ENCODE measurements at regions not wholly inside any gene's neighbourhood (a gene's known extent, or its start where the extent isn't known, plus 50 kb on each side); places are given as distances from the start of the nearest gene placed in this dataset.
"Not testable (repeated sequence)": the region's sequence is repeated elsewhere in the genome, so short reads cannot be mapped to it uniquely, and the experiment has no call there.

DNA sequence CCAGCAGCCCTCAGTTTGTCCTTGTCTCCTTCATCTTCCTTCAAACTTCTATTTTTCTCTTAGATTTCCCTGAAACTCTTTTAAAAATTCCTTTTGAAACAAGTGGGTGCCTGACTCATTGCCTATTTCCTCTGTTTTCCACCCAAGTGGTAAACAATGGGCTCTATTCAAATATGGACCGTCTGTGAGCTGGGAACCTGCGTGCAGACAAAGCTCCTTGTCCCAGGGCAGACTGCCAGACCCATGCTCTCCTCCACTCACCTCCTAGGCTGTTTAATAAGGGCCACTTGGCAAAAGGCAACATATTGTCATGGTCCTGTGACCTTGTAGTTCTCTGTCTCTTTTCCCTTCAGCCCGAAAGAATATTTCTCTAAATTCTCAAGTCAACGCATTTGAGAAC lies 332.7 kb upstream of the THBS1 start:
- DNase-seq (ENCODE audit: low read depth), result peak; percentile 84

DNA sequence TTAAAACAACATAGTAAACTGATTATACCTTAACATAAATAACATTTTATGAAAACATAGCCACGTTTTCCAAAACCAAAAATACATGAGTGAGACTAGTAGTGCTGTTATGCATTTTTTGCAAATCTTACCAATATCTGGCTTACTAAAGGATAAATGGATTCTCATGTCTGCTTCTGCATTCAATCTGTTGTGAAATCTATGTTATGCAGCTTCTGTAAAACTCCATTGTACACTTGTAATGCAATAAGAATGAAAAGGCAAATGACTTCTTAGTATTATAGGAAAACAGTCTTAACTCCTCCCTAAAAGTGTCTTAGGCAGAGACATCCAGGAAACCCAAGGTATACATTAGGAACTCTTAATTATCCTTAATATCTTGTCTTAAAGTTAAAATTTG lies 330.9 kb upstream of the THBS1 start:
- no peak for DNase-seq (ENCODE audit: low read depth)

DNA sequence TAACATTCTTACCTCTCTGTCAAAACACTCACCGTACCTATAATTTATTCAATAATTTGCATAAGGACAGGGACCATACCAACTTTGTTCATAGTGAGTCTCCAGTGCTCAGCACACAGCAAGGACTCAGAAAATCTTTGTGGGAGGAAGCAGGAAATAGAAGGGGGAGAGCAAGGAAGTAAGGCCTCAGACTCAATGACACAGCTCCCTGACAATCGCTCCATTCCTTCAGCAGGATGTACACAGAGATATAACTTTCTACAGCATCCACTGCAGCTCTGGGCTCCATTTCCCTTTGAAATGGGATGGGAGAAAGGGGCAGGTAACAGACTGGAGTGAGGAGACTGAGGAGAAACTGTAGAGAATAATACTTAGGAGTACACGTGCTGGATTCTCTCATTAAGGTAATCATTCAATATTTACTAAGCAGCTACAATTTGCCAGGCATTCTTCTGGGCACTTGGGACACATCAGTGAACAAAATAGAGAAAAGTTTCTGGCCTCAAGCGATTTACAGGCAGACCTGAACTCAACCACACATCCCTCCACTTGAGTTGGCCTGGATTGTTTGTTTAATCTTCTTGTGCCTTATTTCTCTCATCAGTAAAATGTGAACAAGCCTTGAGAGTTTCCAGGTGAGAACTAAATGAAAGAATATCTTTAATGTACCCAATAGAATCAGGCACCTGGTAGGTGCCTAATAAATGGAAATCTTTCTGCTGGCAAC lies 330.3 kb upstream of the THBS1 start:
- no peak for DNase-seq (ENCODE audit: low read depth)

DNA sequence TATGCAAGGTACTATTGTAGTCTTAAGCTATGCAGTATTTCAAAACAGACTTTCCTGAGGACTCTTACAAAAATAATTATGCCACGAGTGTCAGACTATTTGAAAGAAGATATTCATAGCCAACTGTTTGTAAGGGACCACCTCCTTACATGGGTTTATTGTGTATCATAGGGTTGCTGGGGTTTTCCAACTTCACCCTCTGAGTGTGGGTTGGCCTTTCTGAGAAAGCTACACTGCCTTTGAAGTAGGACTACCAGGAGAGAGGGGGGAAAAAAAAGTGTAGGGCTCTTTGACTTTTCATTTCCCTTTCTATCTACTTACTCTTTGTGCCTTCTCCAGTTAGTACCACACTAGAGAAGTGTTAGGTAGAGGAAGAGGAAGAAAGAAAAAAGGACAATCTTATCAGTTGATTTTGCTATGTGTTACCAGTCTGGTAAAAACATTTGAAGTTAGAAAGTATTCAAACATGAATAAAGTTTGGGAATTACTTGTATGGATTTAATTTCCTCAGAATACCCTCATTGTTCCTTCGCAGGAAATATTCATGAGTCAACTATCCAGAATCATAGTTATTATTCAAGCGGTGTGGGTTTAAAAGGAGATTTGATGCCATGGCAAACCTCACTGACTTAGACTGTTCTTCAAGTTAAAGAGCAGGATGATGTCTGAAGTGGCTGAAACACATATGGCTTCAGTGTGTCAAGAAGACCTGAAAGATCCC lies 329.3 kb upstream of the THBS1 start:
- DNase-seq (ENCODE audit: low read depth), result no peak

DNA sequence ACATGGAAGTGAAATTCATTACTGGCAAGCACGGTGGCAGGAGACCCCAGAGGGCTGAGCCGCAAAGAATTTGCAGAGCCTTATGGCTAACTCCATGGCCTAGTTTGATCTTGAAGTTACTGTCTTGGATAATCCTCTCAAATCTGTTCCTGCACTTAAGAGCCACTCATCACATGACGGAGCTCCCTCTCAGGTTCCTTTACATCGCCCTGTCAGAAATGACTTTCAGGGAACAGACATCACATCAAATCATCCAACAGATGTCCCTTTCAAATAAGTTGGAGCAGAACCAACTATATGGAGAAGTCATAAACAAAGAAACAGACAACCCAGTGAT lies 328.8 kb upstream of the THBS1 start:
- no peak for DNase-seq (ENCODE audit: low read depth)

DNA sequence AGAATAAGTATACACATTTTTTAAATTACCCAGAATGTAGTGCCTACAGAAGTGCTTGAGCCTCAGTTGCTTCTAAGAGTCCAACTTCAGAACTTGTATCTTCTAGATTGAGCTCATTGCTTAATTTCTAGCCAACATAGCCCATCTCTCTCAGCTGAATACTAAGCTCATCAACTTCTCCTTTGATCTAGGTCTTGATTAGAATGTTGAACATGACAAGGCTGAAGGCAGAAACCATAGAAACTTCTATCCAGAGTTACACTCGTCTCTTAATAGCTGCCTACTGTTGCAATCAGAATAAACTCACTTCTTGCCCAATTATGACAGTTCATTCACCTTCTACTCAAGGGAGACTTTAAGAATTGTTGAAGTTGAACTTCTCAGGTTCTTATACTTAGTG lies 327.3 kb upstream of the THBS1 start:
- DNase-seq (ENCODE audit: low read depth), result no peak

DNA sequence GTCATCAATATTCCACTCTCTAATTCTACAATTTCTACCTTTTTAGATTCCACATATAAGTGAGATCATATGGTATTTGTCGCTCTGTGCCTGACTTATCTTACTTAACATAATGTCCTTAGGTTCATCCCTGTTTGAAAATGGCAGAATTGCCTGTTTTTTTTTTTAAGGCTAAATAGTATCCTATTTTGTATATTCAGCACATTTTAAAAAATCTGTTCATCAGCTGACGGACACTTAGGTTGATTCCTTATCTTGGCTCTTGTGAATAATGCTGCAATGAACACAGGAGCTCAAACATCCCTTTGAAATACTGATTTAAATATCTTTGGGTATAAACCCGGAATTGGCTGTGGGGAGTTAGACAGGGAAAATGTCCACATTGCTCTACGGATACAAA lies 326.7 kb upstream of the THBS1 start:
- DNase-seq (ENCODE audit: low read depth), result no peak

DNA sequence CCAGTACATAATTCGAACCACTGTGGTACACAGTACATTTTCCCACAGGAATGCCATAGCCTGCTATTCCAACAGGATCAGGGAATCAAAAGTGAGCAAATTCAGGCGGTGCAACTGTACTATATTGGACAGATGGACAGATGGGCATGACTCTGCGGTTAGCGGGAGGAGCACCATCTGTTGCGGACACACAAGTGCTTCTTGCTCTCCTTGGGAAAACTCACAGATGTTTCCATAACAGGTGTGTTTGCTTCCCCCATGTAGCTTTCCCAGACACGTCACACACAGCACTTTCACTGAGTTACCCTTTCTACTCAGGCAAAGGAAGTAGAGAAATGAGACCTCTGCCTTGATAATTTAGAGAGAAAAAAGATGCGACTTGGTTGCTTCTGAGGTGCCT lies 325.1 kb upstream of the THBS1 start:
- no peak for DNase-seq (ENCODE audit: low read depth)

DNA sequence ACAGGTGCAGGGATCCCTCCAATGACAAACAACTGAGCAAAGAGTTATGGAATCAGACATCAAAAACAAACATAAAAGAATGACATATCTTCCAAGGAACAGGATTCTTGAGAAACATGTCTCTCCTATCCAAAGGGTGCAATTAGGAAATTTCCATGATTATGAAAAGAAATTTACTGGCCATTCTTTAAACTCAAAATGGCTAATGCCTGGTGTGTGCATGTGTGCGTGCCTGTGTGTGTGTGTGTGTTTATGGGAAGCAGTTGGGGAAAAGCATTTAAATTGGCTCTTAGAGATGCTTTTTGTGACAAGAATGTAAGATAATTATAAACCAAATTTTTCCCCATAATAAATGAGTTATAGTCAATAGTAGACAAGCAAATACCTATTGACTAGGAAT lies 320.5 kb upstream of the THBS1 start:
- DNase-seq (ENCODE audit: low read depth), result no peak

DNA sequence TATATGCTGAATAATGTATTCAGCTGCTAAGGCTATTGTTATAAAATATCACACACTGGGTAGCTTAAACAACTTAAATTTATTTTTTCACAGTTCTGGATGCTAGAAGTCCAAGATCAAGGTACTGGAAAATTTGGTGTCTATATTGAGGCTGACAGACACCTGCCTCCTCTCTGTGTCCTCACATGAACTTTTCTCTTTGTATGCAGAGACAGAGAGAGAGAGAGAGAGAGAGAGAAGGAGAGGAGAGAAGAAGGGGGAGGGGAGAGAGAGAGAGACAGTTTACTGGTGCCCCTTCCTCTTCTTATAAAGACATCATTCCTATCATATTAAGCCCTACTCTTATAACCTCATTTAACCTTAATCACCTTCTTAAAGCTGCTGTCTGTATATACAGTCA lies 320.1 kb upstream of the THBS1 start:
- DNase-seq (ENCODE audit: low read depth), result no peak

DNA sequence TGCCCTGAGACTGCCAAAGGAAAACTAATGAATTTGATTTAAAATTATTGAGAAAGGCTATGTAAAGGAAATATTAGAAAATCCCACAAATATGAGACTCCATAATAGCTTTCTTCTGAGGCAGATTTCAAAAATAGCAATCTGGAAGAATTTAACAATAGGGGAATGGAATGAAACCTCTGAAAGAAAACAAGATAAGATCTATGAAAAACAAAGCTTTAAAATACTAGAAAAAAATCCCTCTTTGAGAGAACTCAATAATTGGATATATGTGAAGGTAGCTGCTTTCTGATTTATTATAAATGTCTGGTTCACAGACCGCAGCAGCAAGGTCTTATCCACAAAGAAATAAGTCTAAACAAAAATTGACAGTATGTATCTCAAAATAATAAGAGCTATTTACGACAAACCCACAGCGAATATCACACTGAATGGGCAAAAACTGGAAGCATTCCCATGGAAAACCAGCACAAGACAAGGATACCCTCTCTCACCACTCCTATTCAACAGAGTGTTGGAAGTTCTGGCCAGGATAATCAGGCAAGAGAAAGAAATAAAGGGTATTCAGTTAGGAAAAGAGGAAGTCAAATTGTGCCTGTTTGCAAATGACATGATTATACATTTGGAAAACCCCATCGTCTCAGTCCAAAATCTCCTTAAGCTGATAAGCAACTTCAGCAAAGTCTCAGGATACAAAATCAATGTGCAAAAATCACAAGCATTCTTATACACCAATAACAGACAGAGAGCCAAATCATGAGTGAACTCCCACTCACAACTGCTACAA lies 319.3 kb upstream of the THBS1 start:
- not testable (repeated sequence) for DNase-seq (ENCODE audit: low read depth)

DNA sequence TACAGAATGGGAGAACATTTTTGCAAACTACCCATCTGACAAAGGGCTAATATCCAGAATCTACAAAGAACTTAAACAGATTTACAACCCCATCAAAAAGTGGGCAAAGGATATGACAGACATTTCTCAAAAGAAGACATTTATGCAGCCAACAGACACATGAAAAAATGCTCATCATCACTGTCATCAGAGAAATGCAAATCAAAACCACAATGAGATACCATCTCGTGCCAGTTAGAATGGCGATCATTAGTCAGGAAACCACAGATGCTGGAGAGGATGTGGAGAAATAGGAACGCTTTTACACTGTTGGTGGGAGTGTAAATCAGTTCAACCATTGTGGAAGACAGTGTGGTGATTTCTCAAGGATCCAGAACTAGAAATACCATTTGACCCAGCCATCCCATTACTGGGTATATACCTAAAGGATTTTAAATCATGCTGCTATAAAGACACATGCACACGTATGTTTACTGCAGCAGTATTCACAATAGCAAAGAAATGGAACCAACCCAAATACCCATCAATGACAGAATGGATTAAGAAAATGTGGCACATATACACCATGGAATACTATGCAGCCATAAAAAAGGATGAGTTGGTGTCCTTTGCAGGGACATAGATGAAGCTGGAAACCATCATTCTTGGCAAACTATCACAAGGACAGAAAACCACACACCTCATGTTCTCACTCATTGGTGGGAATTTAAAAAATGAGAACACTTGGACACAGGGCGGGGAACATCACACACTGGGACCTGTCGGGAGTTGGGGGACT lies 317.7 kb upstream of the THBS1 start:
- peak; percentile 87 for DNase-seq (ENCODE audit: low read depth)

DNA sequence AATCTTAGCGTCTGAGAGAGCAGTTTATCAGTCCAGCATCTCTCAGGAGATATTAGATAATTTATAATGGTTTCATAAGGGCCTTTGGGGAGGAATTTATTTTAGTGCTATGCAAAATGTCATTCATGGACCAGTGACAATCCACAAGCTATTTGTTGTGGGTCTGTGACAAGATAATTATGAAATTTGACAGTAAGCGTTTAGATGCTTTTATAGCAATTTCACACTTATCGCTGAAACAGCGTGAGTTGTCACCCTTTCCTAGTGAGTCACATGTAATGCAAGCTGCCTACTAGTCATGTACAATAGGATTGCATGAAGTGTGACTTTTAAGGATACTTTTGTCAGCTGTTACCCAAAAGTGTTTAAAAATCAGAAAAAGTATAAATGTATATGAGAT lies 315.6 kb upstream of the THBS1 start:
- no peak for DNase-seq (ENCODE audit: low read depth)

DNA sequence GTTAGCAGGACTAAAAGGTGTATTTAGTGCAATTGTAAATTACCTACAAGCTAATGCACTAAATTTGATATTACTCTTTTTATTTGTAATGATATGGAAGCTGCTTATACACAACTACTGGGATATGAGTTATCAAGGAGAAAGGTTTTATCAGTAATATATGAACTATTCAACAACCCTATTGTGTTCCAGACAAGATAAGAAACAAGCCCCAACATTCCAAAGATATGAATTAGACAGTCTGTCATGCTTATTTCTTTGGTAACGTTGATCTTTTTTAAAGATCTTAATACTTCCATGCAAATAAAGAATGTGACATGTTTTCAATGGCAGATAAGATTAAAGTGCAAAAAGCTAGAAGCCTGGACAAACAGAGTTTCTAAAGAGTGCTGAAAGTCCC lies 314.0 kb upstream of the THBS1 start:
- no peak for DNase-seq (ENCODE audit: low read depth)

DNA sequence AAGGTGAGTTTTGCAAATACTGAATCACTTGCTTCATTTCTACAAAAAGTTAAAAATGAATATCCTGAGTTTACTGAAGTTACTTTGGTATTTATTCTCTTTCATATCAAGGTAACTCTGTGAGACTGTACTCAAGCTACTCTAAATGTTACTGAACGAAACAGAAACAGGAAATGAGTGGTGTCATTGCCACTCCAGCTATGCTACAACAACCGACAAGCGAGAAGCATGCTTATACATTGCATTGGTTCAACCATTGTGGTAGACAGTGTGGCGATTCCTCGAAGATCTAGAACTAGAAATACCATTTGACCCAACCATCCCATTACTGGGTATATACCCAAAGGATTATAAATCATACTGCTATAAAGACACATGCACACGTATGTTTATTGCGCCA lies 313.2 kb upstream of the THBS1 start:
- DNase-seq (ENCODE audit: low read depth), result no peak

DNA sequence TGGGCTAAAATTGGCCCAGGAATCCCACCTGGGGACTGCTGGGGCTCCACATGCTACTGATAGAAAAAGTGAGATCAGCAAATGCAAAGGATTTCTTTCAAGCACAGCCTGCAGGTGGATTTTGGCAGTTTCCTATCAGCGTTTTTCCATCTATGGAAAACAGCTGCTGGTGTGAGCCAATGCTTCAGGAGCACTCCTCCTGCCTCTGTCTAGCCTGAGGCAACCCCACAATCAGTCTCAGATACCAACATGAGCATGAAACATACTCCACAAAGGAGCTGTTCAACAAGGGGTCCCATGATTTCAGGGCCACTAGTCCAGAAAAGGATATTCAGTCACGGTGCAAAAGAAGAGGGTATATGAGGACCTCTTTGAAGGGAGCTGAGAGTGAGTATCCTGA lies 311.5 kb upstream of the THBS1 start:
- no peak for DNase-seq (ENCODE audit: low read depth)

DNA sequence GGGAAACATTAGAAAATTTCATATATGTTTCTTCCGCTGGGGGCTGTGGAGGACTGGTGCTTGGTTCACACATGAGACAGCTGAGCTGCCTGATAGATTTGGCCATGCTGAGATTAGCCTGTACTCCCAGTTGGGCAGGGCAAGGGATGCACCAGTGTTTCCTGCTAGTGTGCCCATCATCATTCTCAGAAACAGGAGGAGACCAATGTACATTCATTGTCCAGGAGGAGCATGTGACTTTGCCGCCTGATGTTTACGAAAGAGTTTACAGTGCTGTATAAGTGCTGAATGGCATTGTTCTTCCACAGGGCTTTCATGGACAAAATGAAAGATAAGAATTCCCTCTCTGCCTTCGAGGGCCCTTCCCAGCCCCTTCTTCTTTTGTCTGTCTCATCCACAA lies 311.1 kb upstream of the THBS1 start:
- DNase-seq (ENCODE audit: low read depth), result no peak

DNA sequence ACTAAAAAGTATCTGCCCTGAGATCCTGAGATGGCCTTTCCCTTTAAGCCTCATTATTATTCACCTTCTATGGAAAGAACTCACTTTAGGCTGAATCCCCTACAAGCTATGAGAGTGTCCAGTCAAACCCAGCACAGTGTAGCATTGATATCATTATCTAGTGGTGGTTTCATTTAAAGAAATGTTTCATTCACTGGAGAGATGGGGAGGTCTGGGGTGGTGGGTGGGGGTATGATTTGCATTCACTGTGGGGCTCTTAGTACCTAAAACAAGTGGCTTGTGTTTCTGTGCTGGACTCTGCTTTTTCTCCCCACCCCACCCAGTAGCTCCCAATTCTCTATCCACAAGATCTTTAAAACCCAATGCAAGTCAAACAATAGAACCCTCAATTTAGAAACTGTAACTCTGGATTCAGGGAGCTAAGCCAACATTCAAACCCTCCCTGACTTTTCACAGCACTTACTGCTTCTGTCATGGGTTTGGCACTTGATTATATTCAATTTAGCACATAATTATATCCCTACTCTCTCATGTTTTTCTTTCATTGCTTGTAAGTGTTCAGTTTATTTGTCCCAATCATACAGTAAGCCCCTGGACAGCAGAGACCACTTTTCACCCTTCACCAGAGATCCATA lies 310.5 kb upstream of the THBS1 start:
- DNase-seq (ENCODE audit: low read depth), result no peak

DNA sequence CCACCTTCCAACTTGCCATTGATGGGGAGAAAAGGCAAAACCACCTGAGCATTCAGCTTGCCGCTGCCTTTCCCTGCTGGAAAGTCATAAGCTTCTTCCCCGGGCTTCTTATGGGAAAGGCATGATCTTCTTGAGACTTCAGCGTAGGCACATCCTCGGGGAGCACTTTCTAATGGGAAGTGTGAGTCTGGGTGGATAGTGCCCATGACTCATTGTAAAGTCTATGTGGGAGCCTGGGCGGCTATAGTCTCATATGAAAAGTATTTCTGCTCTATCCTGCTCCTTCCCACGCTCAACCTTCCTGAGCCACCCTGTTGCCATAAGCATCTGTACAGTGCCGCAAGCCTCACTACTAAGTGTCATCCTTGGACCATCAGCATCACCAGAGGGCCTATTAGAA lies 309.9 kb upstream of the THBS1 start:
- DNase-seq (ENCODE audit: low read depth), result peak; percentile 97

DNA sequence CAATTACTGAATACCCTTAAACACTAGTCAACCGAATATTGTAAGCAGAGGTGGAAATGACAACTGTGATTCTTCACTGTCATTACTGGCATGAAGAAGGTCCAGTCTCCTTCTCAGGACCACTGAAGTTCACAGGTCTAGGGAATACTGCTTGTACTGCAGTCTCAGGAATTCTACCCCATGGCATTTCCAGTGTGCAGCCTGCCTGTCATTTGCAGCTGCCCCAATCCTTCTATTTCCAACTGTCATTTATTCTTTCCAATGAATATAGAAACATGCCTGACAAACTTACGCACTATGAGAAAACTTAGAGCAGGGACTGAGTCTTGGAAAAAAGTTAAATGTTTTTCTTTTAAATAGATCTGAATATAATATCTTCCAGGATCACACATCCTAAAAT lies 308.0 kb upstream of the THBS1 start:
- no peak for DNase-seq (ENCODE audit: low read depth)

DNA sequence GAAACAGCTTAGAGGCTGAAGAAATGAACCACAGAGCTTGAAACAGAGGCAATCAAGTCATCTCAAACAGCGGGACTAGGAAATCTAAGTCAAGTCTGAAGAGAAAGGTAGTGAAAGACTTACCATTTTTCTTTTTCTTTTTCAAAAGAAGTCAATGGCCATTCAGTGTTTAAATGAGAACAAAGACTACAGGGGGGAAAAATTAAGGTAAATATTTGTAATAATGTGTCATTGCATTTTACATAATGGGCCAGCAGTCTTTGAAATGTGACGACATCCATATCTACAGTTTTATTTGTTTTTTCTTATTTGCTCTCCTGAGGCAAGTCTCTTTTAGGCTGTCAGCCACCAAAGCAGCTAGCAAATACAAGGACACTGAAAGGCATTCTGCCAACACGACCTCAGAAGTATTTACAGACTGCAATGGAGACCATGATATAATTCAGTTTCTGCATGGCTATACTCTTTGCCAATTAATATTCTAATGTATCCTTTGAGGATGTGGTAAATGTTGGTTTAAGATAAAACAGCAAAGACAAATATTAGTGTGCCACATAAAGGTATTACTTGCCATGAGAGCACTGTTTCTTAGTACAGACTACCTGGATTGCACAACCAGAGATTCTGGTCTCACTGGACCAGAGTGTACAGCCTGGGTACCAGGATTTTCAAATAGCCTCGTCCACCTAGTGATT lies 307.0 kb upstream of the THBS1 start:
- no peak for DNase-seq (ENCODE audit: low read depth)

Measured in GM04503 (cell line).